Activated naive CD4-positive, alpha-beta T cell treated with anti-CD3 and anti-CD28 coated beads for 36 hours (primary cell): ENCODE measurements at regions not wholly inside any gene's neighbourhood (a gene's known extent, or its start where the extent isn't known, plus 50 kb on each side); places are given as distances from the start of the nearest gene placed in this dataset.

Source experiments
- CTCF ChIA-PET: fragments of 350-600 bp; sonication (Branson Sonifier 250); formaldehyde crosslinking; loops from one replicate; lab custom pipeline; 2021; ENCODE audit warnings: antibody characterized with exemption; lab: Charles Lee
- DNase-seq: peaks from one replicate; pipeline ENCODE4 v3.0.0-alpha.2; 2020
- H3K27ac Mint-ChIP-seq: one replicate; pipeline ENCODE4 v1.8.0; 2021; ENCODE audit warnings: mild to moderate bottlenecking, mixed read lengths
- H3K27me3 Mint-ChIP-seq: one replicate; pipeline ENCODE4 v1.8.0; 2021; ENCODE audit warnings: low read depth, mixed read lengths
- H3K36me3 Mint-ChIP-seq: one replicate; pipeline ENCODE4 v1.8.0; 2021; ENCODE audit warnings: low read depth, mixed read lengths
- H3K4me1 Mint-ChIP-seq: one replicate; pipeline ENCODE4 v1.8.0; 2021; ENCODE audit warnings: low read depth, mixed read lengths
- H3K4me3 Mint-ChIP-seq: one replicate; pipeline ENCODE4 v1.8.0; 2021; ENCODE audit warnings: mild to moderate bottlenecking, moderate library complexity, mixed read lengths
- H3K9me3 Mint-ChIP-seq: one replicate; pipeline ENCODE4 v1.8.0; 2021; ENCODE audit warnings: mixed read lengths
- intact Hi-C: fragments of 100-400 bp; cut with micrococcal nuclease; formaldehyde crosslinking; loops from one replicate; pipeline ENCODE4 v1.15.1; 2023

GRCh38 chr11:64490562-64491216 is 65.1 kb upstream of the SLC22A11 start:
- no peak for DNase-seq
- peaks cover 18% of the 10 kb centered on the region for H3K27me3 Mint-ChIP-seq
- H3K4me3 Mint-ChIP-seq: no peak overlapping the region
- H3K36me3 Mint-ChIP-seq: no peaks in the 10 kb centered on the region
- no peaks in the 10 kb centered on the region for H3K9me3 Mint-ChIP-seq
- no peak overlapping the region for H3K27ac Mint-ChIP-seq
- H3K4me1 Mint-ChIP-seq: peaks cover 14% of the 10 kb centered on the region
- intact Hi-C loops: no loop called here
- CTCF ChIA-PET: interaction anchor here (0.6 to 0.9 kb wide), 2 partner anchors 42 kb away, joined by 3 to 4 read pairs; no protein-coding TSS in a partner anchor

- H3K27me3 Mint-ChIP-seq: peaks cover 18% of the 10 kb centered on the region
- H3K9me3 Mint-ChIP-seq: no peaks in the 10 kb centered on the region
- no peak overlapping the region for H3K4me3 Mint-ChIP-seq
- CTCF ChIA-PET: no interaction called here
- H3K36me3 Mint-ChIP-seq: no peaks in the 10 kb centered on the region
- H3K27ac Mint-ChIP-seq: no peak overlapping the region
- no peak for DNase-seq
- intact Hi-C loops: no loop called here
- H3K4me1 Mint-ChIP-seq: peaks cover 14% of the 10 kb centered on the region
Measured at GRCh38 chr11:64492561-64492960, 63.2 kb upstream of the SLC22A11 start.

- intact Hi-C loops: no loop called here
- Mint-ChIP-seq H3K27me3 (peaks cover 10% of the 10 kb centered on the region), H3K27ac (no peak overlapping the region), H3K9me3 (no peaks in the 10 kb centered on the region), H3K4me1 (no peaks in the 10 kb centered on the region), H3K36me3 (no peaks in the 10 kb centered on the region), H3K4me3 (no peak overlapping the region)
- CTCF ChIA-PET: no interaction called here
- no peak for DNase-seq
Measured at GRCh38 chr11:64498136-64498535, 57.6 kb upstream of the SLC22A11 start.

GRCh38 chr11:64499261-64500004 is 56.3 kb upstream of the SLC22A11 start:
- peaks cover 3% of the 10 kb centered on the region for H3K27me3 Mint-ChIP-seq
- CTCF ChIA-PET: interaction anchor here (1.1 kb wide), 1 partner anchor 12 kb away, joined by 3 read pairs; no protein-coding TSS in a partner anchor
- no peak overlapping the region for H3K4me3 Mint-ChIP-seq
- H3K36me3 Mint-ChIP-seq: no peaks in the 10 kb centered on the region
- no peak for DNase-seq
- H3K4me1 Mint-ChIP-seq: no peaks in the 10 kb centered on the region
- H3K9me3 Mint-ChIP-seq: peaks cover under 1% of the 10 kb centered on the region
- intact Hi-C loops: no loop called here
- H3K27ac Mint-ChIP-seq: no peak overlapping the region

GRCh38 chr11:64500176-64501013 is 55.3 kb upstream of the SLC22A11 start:
- H3K27ac Mint-ChIP-seq: no peak overlapping the region
- no peak overlapping the region for H3K4me3 Mint-ChIP-seq
- H3K9me3 Mint-ChIP-seq: peaks cover 5% of the 10 kb centered on the region
- intact Hi-C loops: no loop called here
- CTCF ChIA-PET: interaction anchor here (1.1 kb wide), 1 partner anchor 13 kb away, joined by 3 read pairs; no protein-coding TSS in a partner anchor
- H3K4me1 Mint-ChIP-seq: no peaks in the 10 kb centered on the region
- no peaks in the 10 kb centered on the region for H3K36me3 Mint-ChIP-seq
- no peaks in the 10 kb centered on the region for H3K27me3 Mint-ChIP-seq
- DNase-seq: no peak

GRCh38 chr11:64501500-64502427 is 54.0 kb upstream of the SLC22A11 start:
- peaks cover 5% of the 10 kb centered on the region for H3K9me3 Mint-ChIP-seq
- no peaks in the 10 kb centered on the region for H3K36me3 Mint-ChIP-seq
- no peak for DNase-seq
- H3K4me1 Mint-ChIP-seq: no peaks in the 10 kb centered on the region
- no peak overlapping the region for H3K27ac Mint-ChIP-seq
- H3K4me3 Mint-ChIP-seq: no peak overlapping the region
- peaks cover 2% of the 10 kb centered on the region for H3K27me3 Mint-ChIP-seq
- intact Hi-C loops: no loop called here
- CTCF ChIA-PET: no interaction called here

- Mint-ChIP-seq H3K4me1 (no peaks in the 10 kb centered on the region), H3K36me3 (no peaks in the 10 kb centered on the region), H3K9me3 (peaks cover 5% of the 10 kb centered on the region), H3K27me3 (peaks cover 2% of the 10 kb centered on the region), H3K4me3 (no peak overlapping the region), H3K27ac (no peak overlapping the region)
- CTCF ChIA-PET: no interaction called here
- intact Hi-C loops: no loop called here
- DNase-seq: no peak
Measured at GRCh38 chr11:64502634-64503033, 53.1 kb upstream of the SLC22A11 start.

- intact Hi-C loops: no loop called here
- no peaks in the 10 kb centered on the region for H3K4me1 Mint-ChIP-seq
- no peak overlapping the region for H3K27ac Mint-ChIP-seq
- peaks cover 6% of the 10 kb centered on the region for H3K27me3 Mint-ChIP-seq
- CTCF ChIA-PET: interaction anchor here (0.5 kb wide), 1 partner anchor 201 kb away, joined by 3 read pairs; no protein-coding TSS in a partner anchor
- no peaks in the 10 kb centered on the region for H3K36me3 Mint-ChIP-seq
- H3K4me3 Mint-ChIP-seq: no peak overlapping the region
- peaks cover 5% of the 10 kb centered on the region for H3K9me3 Mint-ChIP-seq
- DNase-seq: no peak
Measured at GRCh38 chr11:64503186-64503753, 52.5 kb upstream of the SLC22A11 start.

GRCh38 chr11:64504999-64505398 is 50.7 kb upstream of the SLC22A11 start:
- CTCF ChIA-PET: no interaction called here
- DNase-seq: no peak
- Mint-ChIP-seq H3K4me1 (no peaks in the 10 kb centered on the region), H3K27me3 (peaks cover 6% of the 10 kb centered on the region), H3K4me3 (no peak overlapping the region), H3K9me3 (peaks cover 5% of the 10 kb centered on the region), H3K36me3 (no peaks in the 10 kb centered on the region), H3K27ac (no peak overlapping the region)
- intact Hi-C loops: no loop called here
